Gastroesophageal sphincter (tissue), 4 donors: ENCODE measurements at regions not wholly inside any gene's neighbourhood (a gene's known extent, or its start where the extent isn't known, plus 50 kb on each side); places are given as distances from the start of the nearest gene placed in this dataset.

Experiments used
- ATAC-seq: fragments of 150-250 bp; one replicate; pipeline ENCODE4 v1.9.1; 2016; ENCODE audit warnings: mild to moderate bottlenecking, moderate library complexity
- H3K27ac ChIP-seq, 4 donors: fragments of 200-600 bp; sonication (generic) in 3 of 4; 1 replicate in 3 of 4; 2 replicates in 1 of 4; pipeline ENCODE4 v1.5.1; 2016 to 2019
- H3K27me3 ChIP-seq: fragments of 200-600 bp; sonication (generic); one replicate; pipeline ENCODE4 v1.5.1; 2019
- H3K36me3 ChIP-seq, 2 donors: fragments of 200-600 bp; sonication (generic); one replicate each; pipeline ENCODE4 v1.5.1; 2019; ENCODE audit warnings: control low read depth in 1 of 2
- H3K4me1 ChIP-seq, 3 donors: fragments of 200-600 bp; sonication (generic); 1 replicate in 2 of 3; 2 replicates in 1 of 3; pipeline ENCODE4 v1.5.1; 2016 to 2019; ENCODE audit warnings: control low read depth in 2 of 3
- H3K4me3 ChIP-seq, 2 donors: fragments of 200-600 bp; sonication (generic); one replicate each; pipeline ENCODE4 v1.5.1; 2019; ENCODE audit warnings: mild to moderate bottlenecking in 1 of 2, moderate library complexity in 1 of 2
- H3K9me3 ChIP-seq, 3 donors: fragments of 200-600 bp; sonication (generic); one replicate each; pipeline ENCODE4 v1.5.1; 2017 to 2019; ENCODE audit warnings: control low read depth in 2 of 3
- CTCF ChIP-seq, 4 experiments: fragments of 200-600 bp in 2 of 4; fragments of 450-650 bp in 2 of 4; sonication (generic) in 1 of 4; IDR thresholded peaks; one replicate each; pipeline ENCODE4 v1.5.1; 2017 to 2019; ENCODE audit warnings: antibody characterized with exemption in 4 of 4, mild to moderate bottlenecking in 2 of 4, moderate library complexity in 2 of 4
- EP300 ChIP-seq: sonication (generic); formaldehyde crosslinking; IDR thresholded peaks from one replicate; pipeline ENCODE4 v1.6.1; 2017; ENCODE audit warnings: antibody characterized with exemption, mild to moderate bottlenecking
- POLR2A ChIP-seq, 2 donors: fragments of 450-650 bp; IDR thresholded peaks; one replicate each; pipeline ENCODE4 v1.6.1; 2017; ENCODE audit warnings: antibody characterized with exemption in 2 of 2, mild to moderate bottlenecking in 2 of 2, moderate library complexity in 1 of 2
- POLR2AphosphoS5 ChIP-seq: sonication (generic); formaldehyde crosslinking; IDR thresholded peaks from one replicate; pipeline ENCODE4 v1.6.1; 2017; ENCODE audit warnings: antibody characterized with exemption
- whole genome bisulfite sequencing, 2 donors: methylation state at CpG; one replicate each; pipeline ENCODE4 v1.1.5; 2018; ENCODE audit warnings: low coverage in 1 of 2; 5-methylcytosine and 5-hydroxymethylcytosine counted together

GRCh38 chr10:63883861-63884260 is 362.7 kb downstream of the REEP3 start:
- TF ChIP-seq EP300: no peak
- H3K27me3 ChIP-seq: no peaks in the 10 kb centered on the region
- 67% methylated on average over 1 of the region's 1 CpG; no CpG with 5 or more reads in 1 of the 2 donors for WGBS, 2 donors

GRCh38 chr10:63884426-63884825 is 363.2 kb downstream of the REEP3 start:
- H3K27me3 ChIP-seq: no peaks in the 10 kb centered on the region
- WGBS, 2 donors: 70 to 100% methylated on average over 1 to 2 of the region's 2 CpGs
- no peaks in the 10 kb centered on the region for H3K36me3 ChIP-seq
- TF ChIP-seq EP300 (no peak), POLR2A (IDR thresholded peaks at IDR 0.05) (no peak), POLR2AphosphoS5 (no peak)
- H3K4me1 ChIP-seq: no peaks in the 10 kb centered on the region
- H3K9me3 ChIP-seq: peaks cover 0 to under 1% (median 0%) of the 10 kb centered on the region in 3 donors
- no peak overlapping the region for H3K4me3 ChIP-seq
- no peak overlapping the region for H3K27ac ChIP-seq
- no peak for ATAC-seq

More at GRCh38 chr10:63883861-63884260, 362.7 kb downstream of the REEP3 start:
- Histone ChIP-seq H3K9me3 (peaks cover 0 to 5% (median 0%) of the 10 kb centered on the region in 3 donors), H3K4me1 (no peaks in the 10 kb centered on the region), H3K36me3 (no peaks in the 10 kb centered on the region), H3K27ac (no peak overlapping the region), H3K4me3 (no peak overlapping the region)
- ATAC-seq: no peak

- no peaks in the 10 kb centered on the region for H3K9me3 ChIP-seq
- H3K4me3 ChIP-seq: no peak overlapping the region
- H3K27ac ChIP-seq: no peak overlapping the region
- no peaks in the 10 kb centered on the region for H3K36me3 ChIP-seq
- no peak for TF ChIP-seq CTCF (IDR thresholded peaks at IDR 0.05)
- TF ChIP-seq POLR2AphosphoS5: no peak
- TF ChIP-seq EP300: no peak
- no peak for TF ChIP-seq POLR2A (IDR thresholded peaks at IDR 0.05)
- ATAC-seq: no peak
- H3K4me1 ChIP-seq: no peaks in the 10 kb centered on the region
- no peaks in the 10 kb centered on the region for H3K27me3 ChIP-seq
Observed at GRCh38 chr10:63885156-63885555, 364.0 kb downstream of the REEP3 start.

DNA sequence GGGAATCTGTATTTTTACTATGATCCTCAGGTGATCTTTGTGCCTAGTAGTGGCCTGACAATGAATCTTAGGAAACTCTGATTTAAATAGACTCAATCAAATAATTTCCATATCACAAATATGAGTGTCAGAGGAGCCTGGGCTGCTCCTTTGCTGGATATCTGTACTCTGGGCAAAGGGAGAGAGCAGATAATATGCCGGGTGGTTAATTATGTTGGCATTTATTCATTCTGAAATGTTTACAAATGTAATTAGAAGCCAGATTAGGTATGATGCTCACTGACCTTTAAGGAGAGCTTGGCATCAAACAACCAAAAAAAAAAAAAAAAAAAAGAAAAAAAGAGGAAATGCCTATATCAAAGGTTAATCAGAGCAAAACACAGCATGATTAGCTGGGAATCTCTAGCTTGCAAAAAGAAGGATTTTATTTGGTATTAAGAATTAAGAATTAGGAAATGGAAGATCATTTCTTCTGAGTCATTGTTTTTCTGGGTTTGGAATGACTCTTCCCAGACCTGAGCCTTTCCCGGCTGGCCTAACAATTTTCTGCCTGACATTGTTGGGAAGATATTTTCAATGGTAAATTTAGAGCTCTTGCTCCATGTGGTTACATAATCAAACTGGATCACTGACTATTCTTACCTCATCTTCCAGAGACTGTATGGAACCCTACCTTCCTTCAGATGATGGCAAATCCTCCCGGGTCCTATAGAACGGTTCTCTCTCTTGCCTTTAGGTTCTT is 365.3 kb downstream of the REEP3 start:
- no peak for ATAC-seq
- WGBS, 2 donors: 76 to 86% methylated on average over 3 of the region's 4 CpGs
- H3K36me3 ChIP-seq: no peaks in the 10 kb centered on the region
- H3K4me1 ChIP-seq: no peaks in the 10 kb centered on the region
- no peak overlapping the region for H3K27ac ChIP-seq
- H3K27me3 ChIP-seq: no peaks in the 10 kb centered on the region
- no peaks in the 10 kb centered on the region for H3K9me3 ChIP-seq
- TF ChIP-seq EP300 (no peak), CTCF (IDR thresholded peaks at IDR 0.05) (no peak), POLR2AphosphoS5 (no peak), POLR2A (IDR thresholded peaks at IDR 0.05) (no peak)
- no peak overlapping the region for H3K4me3 ChIP-seq

- Histone ChIP-seq H3K27me3 (no peaks in the 10 kb centered on the region), H3K4me1 (no peaks in the 10 kb centered on the region), H3K9me3 (no peaks in the 10 kb centered on the region), H3K4me3 (no peak overlapping the region), H3K27ac (no peak overlapping the region), H3K36me3 (no peaks in the 10 kb centered on the region)
- WGBS, 2 donors: 40 to 66% methylated on average over 4 to 9 of the region's 11 CpGs
- TF ChIP-seq POLR2AphosphoS5: no peak
- TF ChIP-seq CTCF (IDR thresholded peaks at IDR 0.05): no peak
- no peak for TF ChIP-seq EP300
- no peak for TF ChIP-seq POLR2A (IDR thresholded peaks at IDR 0.05)
- no peak for ATAC-seq
Observed at GRCh38 chr10:63887023-63887589, 365.9 kb downstream of the REEP3 start.
